ENCODE measurements at regions not wholly inside any gene's neighbourhood (a gene's known extent, or its start where the extent isn't known, plus 50 kb on each side); places are given as distances from the start of the nearest gene placed in this dataset.
"Not testable (repeated sequence)": the region's sequence is repeated elsewhere in the genome, so short reads cannot be mapped to it uniquely, and the experiment has no call there.

DNA sequence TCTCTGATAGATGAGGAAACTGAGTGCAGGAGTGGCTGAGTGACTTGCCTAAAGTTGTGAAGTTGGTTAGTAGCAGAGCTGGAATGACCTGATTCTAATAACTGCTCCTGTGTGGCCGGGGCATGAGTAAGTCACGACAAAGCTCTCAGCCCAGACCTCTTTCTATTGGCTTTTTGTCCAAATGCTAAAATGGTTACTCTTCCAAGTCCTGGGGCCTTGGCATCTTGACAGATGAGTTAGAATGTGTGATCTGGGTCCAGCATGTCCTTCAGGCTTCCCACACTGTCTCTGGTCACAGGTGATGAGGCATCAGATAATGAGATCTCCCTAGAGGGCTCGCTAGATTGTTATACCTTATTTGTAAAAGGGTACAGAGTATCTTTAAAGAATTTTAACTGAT, 260.5 kb upstream of the CHAC2 start:
- TF ChIP-seq, protein P1, sequence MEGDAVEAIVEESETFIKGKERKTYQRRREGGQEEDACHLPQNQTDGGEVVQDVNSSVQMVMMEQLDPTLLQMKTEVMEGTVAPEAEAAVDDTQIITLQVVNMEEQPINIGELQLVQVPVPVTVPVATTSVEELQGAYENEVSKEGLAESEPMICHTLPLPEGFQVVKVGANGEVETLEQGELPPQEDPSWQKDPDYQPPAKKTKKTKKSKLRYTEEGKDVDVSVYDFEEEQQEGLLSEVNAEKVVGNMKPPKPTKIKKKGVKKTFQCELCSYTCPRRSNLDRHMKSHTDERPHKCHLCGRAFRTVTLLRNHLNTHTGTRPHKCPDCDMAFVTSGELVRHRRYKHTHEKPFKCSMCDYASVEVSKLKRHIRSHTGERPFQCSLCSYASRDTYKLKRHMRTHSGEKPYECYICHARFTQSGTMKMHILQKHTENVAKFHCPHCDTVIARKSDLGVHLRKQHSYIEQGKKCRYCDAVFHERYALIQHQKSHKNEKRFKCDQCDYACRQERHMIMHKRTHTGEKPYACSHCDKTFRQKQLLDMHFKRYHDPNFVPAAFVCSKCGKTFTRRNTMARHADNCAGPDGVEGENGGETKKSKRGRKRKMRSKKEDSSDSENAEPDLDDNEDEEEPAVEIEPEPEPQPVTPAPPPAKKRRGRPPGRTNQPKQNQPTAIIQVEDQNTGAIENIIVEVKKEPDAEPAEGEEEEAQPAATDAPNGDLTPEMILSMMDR (IDR thresholded peaks at IDR 0.05): not testable (repeated sequence)
- TF ChIP-seq POLR2A (IDR thresholded peaks at IDR 0.05): not testable (repeated sequence)
